ENCODE measurements at regions not wholly inside any gene's neighbourhood (a gene's known extent, or its start where the extent isn't known, plus 50 kb on each side); places are given as distances from the start of the nearest gene placed in this dataset.
"Not testable (repeated sequence)": the region's sequence is repeated elsewhere in the genome, so short reads cannot be mapped to it uniquely, and the experiment has no call there.

DNA sequence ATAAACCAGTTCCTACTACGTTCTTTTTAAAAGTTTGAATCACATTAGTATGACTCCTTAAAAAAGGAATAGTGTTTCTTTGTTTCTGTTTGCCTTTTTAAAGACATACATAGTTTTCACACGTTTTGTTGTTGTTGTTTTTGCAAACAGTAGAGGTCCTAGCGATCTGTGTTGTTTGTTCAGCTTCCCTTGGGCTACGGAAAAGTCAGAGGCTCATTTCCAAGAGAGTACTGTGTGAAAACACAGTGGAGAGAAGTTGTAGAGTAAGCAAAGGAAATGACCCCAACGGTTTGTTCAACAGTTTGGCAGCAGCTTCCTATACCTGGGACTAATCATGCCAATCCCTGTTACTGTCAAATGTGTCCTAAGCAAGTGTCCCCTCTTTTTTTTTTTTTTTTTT, 87.1 kb upstream of the STEAP1 start:
- DNase-seq: no peak

DNA sequence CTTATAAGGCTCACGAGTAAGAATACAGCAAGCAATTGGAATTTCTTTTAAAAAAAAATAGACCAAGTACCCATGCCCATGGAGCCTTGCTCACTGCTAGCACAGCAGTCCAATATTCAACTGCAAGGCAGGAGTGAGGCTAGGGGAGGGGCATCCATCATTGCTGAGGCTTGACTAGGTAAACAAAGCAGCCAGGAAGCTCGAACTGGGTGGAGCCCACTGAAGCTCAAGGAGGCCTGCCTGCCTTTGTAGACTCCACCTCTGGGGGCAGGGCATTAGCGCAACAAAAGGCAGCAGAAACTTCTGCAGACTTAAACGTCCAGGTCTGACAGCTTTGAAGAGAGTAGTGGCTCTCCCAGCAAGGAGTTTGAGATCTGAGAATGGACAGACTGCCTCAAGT, 84.0 kb upstream of the STEAP1 start:
- DNase-seq: not testable (repeated sequence)

DNA sequence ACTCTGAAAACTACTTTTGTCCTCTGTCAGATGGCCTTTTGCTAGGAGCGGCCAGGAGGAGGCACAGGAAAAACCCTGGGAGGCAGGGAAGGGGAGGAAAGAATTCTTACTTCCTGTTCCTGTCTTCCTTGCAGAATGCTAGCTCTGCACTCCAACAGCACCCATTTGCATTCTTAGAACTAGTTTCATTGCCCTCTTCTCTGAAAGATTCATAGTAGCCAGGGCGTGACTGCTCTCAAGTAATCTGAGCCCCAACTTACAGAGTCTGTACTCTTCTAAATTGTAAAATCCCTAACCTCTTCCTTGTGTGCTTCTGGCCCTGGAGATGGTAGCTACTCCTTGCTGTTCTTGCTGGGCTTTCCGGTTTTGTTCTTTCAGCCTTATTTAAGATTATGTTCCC, 75.3 kb upstream of the STEAP1 start:
- DNase-seq: no peak

- no peak for DNase-seq
Observed at GRCh38 chr7:90081621-90082020, 72.6 kb upstream of the STEAP1 start.

- DNase-seq: no peak
Observed at GRCh38 chr7:90092506-90092905, 61.8 kb upstream of the STEAP1 start.

DNA sequence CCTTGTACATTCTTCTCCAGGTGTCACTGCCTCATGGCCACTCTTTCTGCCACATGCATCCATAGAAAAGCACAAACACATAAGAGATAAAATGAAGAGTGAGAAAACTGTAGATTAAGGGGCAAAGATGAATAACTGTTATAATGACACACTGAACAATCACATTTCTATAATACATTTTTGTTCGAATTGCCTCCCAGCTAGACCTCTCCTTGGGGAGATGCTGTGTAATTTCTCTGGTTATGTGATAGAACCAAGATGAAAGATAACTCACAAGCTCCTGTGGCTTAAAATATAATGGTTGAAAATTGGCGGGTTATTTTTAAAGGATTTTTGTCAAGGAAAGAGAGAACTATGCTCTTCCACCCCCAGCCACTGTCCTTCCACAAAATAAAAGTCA, 60.2 kb upstream of the STEAP1 start:
- no peak for DNase-seq

All from amygdala (tissue), 56 donors.